ENCODE measurements at regions not wholly inside any gene's neighbourhood (a gene's known extent, or its start where the extent isn't known, plus 50 kb on each side); places are given as distances from the start of the nearest gene placed in this dataset.

GRCh38 chr2:185441486-185442005, 297.1 kb upstream of the FSIP2 start:
- in situ Hi-C loops (cut with MboI), result no loop called here
- no peak for FAIRE-seq
- DNase-seq (ENCODE audit: extremely low read depth in 1 of 4, low spot score in 3 of 4), result no peak
- Histone ChIP-seq H3K27me3 (ENCODE audit: control insufficient read depth in 2 of 2, insufficient read depth in 2 of 2, low read length in 2 of 2) (no peaks in the 10 kb centered on the region), H3K4me2 (ENCODE audit: insufficient read depth, low read length) (no peak overlapping the region), H3K27ac (ENCODE audit: extremely low read depth, low read depth, low read length) (no peak overlapping the region), H3K4me1 (replicated peaks in 1 of 2; ENCODE audit: control insufficient read depth in 2 of 2, insufficient read depth in 2 of 2, low read length in 2 of 2) (no peaks in the 10 kb centered on the region), H3K36me3 (ENCODE audit: control insufficient read depth, insufficient read depth, low read length) (no peaks in the 10 kb centered on the region), H2AFZ (ENCODE audit: low read depth, low read length) (no peak overlapping the region), H3K9ac (ENCODE audit: insufficient read depth in 1 of 2, low read depth in 2 of 2, low read length in 2 of 2) (no peak overlapping the region), H4K20me1 (replicated peaks; ENCODE audit: control insufficient read depth, insufficient read depth, low read length) (no peaks in the 10 kb centered on the region), H3K79me2 (ENCODE audit: control insufficient read depth, insufficient read depth, low read length) (no peaks in the 10 kb centered on the region), H3K9me3 (replicated peaks; ENCODE audit: control insufficient read depth, insufficient read depth, low read depth, low read length) (no peaks in the 10 kb centered on the region), H3K4me3 (no peak overlapping the region), H3K9me1 (ENCODE audit: control insufficient read depth, insufficient read depth, low read length) (no peaks in the 10 kb centered on the region)
- ATAC-seq, result no peak
- no TSS peak for BruUV-seq (replicated peaks)
- POLR2A ChIA-PET, result no interaction called here
- intact Hi-C loops (cut with micrococcal nuclease), result no loop called here
- CTCF ChIA-PET (ENCODE audit: low intra/inter-chr PET ratio), result no interaction called here
- TF ChIP-seq GATAD2B (IDR thresholded peaks at IDR 0.05; ENCODE audit: borderline replicate concordance) (no peak), TEAD1 (CRISPR knock-in tag; IDR thresholded peaks at IDR 0.05) (no peak), POLR2H (tag; IDR thresholded peaks at IDR 0.05; ENCODE audit: low read depth) (no peak), CHD4 (IDR thresholded peaks at IDR 0.05; ENCODE audit: insufficient read depth, insufficient replicate concordance, low read depth, low read length, poor library complexity, severe bottlenecking) (no peak), ZFP91 (CRISPR knock-in tag; IDR thresholded peaks at IDR 0.05) (no peak), ARID3A (IDR thresholded peaks at IDR 0.05; ENCODE audit: borderline replicate concordance, low read depth, low read length) (no peak), ELK1 (CRISPR knock-in tag; IDR thresholded peaks at IDR 0.05) (no peak), ZBTB40 (IDR thresholded peaks at IDR 0.05) (no peak), ZBTB40 (CRISPR knock-in tag; IDR thresholded peaks at IDR 0.05) (no peak)
